ENCODE measurements at regions not wholly inside any gene's neighbourhood (a gene's known extent, or its start where the extent isn't known, plus 50 kb on each side); places are given as distances from the start of the nearest gene placed in this dataset.

DNA sequence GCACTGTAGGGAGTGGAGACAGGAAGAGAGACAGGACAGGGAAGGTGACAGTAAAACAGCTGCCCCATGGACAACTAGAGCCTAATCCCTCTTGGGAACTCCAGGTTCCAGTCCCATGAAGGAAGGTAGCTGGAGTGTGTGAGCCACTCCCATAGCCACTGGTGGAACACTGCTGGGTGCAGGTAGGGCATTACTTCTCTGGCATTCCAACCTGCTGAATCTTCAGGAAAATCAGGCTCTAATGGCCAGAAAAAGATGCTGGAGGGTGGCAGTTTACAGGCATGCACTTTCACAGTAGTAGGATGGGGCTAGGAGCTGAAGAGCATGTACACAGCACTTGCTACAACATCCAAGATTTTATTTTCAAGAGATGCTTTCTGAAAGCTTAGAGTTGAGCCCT, 259.4 kb downstream of the AUH start:
- DNase-seq, result no peak

DNA sequence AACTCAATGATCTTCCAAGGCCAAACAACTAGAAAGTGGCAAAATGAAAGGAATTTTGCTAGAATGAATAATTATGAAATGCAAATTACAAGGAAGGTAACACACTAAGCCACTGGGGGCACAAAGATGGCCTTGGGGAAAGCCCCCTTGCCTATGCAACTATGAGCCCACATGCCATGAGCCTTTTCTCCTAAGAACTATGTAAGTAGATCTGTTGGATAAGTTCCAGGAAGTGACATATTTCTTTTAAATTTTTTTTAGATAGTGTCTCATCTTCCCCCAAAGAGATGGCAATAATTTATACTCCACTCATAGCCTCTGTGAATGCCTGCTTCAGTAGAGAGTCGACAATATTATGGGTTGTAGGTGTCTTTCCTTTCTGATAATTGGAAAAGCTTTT, 257.8 kb downstream of the AUH start:
- no peak for DNase-seq

DNA sequence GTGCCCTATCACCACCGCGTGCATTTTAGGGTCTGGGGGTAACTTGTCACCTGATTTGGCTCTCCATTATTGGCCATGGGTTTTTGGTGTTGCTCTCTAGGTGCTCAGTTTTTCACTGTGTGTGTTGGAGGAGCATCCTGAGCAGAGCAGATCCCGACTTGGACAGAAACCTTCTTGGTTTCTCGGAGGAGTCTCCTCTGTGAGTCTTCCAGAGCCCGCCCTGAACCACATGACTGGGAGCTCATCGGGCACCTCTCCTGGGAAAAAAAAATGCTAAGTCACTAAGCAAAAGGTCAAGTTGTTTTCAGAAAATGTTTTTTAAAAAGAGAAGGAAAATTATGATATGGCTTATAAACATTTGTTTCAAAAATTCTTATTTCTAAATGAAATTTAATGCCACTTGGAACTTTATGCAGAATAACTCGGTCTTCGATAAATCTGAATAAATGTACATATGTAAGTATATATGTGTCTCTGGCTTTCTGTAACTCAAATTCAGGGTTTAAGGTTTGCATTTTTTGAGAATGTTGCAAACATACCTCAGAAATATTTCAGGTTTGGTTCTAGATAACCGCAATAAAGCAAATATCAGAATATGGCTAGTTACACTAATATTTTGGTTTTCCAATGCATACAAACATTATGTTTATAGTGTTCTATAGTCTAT, 255.2 kb downstream of the AUH start:
- no peak for DNase-seq

DNA sequence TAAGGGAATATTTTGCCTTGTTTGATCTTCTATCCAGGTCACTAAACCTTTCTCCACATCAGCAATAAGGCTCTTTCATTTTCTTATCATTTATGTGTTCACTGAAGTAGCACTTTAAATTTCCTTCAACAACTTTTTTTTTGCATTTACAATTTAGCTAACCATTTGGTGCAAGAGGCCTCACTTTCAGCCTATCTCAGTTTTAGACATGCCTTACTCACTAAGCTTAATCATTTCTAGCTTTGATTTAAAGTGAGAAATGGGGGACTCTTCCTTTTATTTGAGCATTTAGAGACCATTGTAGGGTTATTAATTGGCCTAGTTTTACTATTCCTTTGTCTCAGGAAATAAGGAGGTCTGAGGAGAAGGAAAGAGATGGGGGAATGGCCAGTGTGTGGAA, 250.5 kb downstream of the AUH start:
- DNase-seq, result no peak

DNA sequence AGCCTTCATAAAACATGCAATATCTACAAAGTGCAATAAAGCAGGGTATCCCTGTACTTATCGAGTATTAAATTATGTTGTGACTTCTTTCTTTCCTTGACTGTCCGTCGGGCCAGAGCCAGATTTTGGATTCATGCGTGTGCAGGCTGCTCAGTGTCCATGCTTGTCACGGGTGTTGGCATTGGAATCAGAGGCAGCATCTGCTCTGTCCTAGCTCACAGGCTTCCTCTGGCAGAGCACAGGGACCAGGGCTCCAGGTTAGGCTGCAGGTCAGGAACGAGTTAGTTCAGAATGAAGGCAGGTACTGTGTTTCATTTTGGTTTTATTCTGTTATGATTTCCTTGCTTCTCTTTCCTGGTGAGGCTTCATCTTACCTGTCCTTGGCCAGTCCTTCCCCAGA, 249.8 kb downstream of the AUH start:
- no peak for DNase-seq

DNA sequence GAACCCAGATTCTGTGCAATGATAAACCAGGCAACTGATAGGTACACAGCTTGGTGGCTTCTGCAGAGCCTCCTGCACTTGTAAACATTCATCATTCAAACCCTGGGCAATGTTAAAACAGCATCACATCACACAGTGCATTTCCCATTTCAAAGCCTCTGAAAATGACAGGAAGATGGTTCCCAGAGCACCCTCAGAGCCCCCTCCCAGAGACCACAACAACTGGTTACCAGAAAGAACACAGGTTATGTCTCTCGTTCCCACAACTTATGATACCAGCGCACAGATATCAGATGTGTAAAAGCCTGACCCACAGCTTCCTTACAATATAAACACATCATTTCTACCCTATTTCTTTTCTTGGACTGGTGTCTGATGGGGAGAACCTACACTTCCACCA, 248.7 kb downstream of the AUH start:
- no peak for DNase-seq

DNA sequence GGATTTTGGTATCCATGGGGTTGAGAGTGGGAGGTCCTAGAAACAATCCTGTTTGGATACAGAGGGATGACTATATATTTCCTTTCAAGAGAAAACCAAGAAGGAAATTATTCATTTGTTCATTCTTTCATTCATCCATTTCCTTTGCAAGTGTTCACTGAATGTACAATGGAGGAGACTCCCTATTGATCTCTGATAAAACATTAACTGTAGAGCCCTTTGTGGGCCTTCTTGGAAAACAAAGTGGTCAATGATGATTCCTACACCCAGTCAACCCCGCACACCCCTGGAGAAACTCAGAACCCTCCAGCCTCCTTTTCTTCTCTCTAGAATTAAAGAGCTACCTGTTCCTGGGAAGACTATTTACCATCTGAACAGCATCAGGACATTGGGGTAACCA, 247.3 kb downstream of the AUH start:
- DNase-seq, result no peak

DNA sequence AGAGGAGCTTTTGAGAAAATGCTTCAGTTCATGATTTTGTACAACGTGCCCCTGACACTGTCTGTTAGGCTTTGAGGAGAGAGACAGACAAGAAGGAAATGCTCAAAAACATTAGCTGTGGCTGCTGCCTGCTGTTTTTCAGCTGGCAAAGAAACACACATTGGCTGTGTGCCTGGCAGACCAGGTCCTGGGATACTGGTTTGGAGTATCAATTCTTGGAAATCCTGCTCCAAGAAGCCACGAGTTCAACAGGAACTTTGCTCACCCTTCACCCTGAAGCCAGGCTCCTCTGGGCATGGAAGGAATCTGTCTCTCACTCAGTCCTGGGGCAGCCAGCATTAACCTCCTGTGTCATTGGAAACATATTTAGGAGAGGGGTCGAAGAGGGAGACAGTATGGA, 245.5 kb downstream of the AUH start:
- DNase-seq, result no peak

DNA sequence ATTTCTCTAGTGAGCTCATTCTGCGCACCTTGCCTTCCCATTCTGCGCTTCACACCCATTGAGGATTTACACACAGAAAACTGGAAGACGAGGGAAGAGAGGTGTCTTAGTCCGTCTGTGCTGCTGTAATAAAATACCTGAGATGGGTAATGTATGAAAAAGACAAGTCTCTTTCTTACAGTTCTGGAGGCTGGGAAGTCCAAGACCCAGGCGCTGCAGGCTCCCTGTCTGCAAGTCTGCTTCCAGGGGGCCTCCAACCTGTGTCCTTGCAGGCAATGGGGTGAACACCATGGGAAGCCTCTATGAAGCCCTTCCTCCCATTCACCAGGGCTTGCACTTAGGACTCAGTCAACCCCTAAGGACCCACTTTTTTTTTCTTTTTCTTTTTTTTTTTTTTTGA, 245.0 kb downstream of the AUH start:
- no peak for DNase-seq

DNA sequence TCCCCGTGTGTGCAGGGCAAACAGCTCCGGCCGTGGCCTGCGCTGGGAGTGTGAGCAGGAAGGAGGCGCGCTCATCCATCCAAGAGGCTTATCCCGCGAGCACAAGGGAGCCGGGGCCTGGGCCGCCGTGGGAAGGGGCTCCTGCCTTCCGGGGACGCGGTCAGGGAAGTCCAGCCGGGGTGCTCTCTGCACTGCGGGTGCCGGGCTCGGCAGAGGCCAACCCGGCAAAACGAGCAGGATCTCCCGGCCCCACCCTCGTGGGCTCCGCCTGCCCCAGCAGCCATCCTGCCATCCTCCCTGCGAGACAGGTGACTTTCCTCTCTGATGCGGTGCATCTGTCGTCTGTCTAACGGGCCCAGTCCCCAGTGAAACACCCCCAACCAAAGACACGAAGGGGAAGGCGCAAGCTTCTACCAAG, 244.2 kb downstream of the AUH start:
- DNase-seq, result peak; percentile 51

DNA sequence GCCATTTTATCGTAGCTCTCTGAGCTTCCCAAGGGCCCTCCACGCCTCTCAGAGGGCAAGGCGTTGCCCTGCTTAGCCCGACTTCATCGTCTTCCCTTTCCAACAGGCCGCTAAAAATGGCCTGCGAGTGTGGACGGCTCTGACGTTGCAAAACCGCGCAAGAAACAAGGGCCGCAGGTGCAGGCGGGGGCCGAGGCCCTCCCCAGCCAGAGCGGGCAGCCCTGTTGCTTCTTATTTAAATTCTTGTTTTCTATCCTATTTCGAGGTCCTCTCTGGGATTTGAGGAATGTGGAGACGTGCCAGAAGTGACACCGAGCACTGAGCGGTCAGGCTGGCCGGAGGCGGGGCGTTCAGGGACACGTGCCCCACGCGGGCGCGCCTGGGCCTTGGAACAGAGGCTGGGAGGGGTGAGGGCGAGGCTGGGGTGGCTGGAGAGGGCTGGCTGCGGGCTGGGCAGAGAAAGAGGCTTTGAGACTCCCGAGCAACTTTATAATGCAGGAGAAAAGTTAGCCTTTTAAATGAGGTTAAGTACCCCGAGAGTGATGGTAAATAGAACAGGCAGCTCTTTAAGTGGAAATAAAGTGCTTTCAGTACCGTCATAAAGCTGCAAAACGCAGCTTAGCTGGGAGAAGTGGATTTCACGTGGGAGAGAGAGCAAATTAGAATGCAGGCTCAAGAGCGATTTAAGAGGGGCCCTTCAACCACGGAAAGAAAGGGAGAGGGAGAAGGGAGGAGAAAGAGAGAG, 243.6 kb downstream of the AUH start:
- DNase-seq, result peak; percentile 97

DNA sequence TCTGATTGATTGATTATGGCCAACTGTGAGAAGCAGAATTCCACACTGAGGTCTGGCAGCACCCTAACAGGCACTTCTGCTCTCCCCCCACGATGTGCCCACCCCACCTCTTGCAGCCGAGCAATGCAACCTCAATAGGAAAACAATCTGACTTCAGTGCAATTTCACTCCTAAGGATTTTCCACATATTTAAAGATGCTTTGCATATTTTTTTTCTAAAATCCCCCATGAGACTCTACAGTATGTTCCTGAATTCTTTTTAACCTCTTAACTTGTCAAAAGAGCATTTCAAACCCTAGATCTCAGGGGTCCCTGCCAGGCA, 243.1 kb downstream of the AUH start:
- DNase-seq, result no peak

DNA sequence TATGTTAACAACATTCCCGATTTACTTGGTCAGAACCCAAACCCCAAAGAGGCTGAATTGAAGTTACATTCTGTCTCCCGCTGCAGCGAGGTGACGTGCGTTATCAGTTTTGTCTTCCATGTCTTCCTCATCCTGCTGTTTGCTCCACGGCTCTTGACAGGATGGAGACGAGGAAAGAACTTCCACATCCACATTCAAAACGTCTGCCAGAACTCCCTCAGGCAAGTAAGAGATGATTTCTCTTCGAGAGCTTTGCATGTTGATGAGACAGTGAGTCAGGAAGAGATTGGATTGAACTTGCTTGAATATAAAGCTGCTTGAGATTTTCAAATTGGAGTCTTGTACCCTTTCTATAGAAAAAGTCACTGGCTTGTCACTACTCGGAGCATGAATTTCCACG, 242.6 kb downstream of the AUH start:
- DNase-seq, result peak; percentile 13

DNA sequence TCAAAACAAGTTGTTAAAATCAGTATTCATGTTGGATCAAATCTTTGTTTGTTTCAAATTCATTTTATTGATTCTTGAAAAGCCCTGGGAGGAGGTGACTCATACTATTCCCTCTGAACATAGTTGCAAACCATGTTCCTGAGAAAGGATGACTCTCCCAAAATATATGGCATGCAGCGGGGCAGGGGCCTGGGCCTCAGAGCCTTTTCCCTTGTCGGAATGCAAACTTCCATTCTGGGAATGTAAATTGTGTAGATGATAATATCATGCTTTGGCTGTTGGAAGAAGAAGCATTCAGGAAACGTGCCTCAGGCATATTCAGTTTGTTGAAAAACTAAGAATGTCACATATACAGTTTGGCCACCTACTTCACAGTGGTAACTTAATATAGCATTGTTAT, 242.0 kb downstream of the AUH start:
- DNase-seq, result no peak

DNA sequence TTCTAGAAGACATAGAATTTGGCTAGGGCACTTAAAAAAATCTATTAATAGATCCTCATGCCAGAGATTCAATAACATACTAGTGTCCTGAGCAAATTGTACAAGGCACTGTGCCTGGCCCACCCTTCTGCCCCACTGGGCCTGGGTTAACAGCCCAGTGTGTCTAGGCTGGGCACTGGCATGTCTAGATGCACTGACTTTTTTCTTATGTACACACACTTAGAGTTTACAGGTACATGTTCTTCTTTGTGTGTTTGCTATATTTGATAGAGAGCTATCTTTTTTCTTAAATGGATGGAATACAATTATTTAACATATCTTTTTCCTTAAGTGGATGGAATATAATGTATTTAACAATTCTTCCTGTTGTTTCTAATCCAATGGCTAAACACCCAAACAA, 241.5 kb downstream of the AUH start:
- DNase-seq, result no peak

DNA sequence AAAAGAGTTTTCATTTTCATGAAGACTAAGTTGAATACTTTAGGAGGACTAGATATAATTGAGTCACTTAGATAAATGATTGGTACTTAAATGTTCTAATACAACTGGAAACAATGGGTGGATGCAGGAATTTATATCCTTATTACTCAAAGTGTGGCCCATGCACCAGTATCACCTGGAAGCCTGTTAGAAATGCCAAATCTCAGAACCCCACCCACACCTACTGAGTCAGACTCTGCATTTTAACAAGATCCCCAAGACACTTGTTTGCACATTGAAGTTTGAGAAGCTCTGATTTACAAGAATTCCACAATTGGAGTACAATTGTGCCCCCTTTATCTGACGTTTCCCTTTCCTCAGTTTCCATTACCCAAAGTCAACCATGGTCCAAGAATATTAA, 239.0 kb downstream of the AUH start:
- DNase-seq, result no peak

DNA sequence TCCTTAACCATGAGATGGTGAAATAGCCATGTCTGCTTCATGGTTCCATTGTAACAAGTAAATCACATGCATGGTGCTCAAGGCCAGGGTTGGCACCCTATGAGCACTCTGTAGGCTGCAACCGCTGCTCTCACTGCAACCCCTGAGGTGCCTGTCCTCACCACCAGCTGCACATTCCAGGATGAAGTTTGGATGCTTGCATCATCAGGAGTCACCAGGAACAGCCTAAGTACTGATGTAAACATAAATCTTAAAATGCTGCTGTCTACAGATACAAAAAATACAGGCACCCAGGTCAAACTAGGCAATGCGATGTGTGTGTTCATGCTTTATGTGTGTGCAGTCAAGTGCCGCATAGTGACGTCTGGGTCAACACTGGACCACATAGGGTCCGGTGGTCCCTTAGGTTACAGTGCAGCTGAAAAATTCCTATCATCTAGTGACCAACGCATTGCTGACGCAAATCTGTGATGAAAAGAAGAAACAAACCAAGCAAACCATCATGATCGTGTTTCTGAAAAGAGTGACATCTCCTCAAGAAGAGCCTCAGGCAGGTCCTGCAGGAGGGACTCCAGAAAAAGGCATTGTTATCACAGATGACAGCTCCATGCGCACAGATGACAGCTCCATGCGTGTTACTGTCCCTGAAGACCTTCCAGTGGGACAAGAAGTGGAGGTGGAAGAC, 234.8 kb downstream of the AUH start:
- DNase-seq, result no peak

DNA sequence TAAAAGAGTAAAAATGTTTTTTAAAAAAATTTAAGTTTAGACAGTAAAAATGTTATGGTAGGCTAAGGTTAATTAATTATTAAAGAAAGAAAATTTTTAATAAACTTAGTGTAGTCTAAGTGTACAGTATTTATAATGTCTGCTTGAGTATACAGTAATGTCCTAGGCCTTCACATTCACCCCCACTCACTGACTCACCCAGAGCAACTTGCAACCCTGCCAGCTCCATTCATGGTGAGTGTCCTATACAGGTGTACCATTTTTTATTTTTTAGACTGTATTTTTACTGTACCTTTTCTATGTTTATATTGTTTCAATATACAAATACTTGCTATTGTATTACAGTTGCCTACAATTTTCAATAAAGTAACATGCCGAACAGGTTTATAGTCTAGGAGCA, 234.1 kb downstream of the AUH start:
- DNase-seq, result no peak

DNA sequence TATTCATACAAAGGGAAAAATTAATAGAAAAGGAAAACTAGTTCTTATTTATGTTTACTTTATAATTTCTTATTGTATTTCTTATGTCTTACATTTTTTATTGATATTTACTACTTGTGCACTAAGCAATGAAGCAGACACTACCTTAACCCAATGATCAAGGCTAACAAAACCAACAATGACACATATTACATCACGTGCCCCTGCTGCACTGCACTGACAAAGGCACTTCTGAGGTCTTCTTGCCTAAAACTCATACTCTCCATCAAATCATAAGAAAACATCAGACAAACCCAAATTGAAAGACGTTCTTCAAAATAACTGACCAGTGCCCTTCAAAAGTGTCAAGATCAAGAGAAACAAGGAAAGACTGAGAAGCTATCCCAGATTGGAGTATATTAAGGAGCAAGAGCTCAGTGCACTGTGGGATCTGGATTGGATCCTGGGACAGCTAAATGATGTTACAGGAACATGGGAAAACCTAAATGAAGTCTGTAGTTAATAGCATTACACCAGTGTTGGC, 230.9 kb downstream of the AUH start:
- DNase-seq, result no peak

DNA sequence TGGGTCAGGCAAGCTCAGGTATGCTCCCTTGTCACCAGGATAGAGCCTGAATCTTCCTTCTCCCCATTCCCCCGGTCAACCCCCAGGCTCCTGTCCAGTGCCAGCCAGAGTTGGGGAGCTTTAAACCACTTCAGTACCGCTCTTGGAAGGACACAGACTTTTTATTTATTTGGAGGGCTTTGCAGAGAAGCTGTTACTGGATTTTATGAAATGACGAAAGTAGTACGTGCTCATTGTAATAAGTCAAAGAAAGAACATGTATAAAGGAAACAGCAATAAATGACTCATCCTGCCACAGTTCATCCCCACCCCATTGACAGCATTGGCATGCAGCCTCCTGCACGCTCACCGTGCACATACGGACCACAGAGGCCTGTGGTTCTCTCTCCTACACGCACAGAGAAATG, 230.3 kb downstream of the AUH start:
- no peak for DNase-seq

DNA sequence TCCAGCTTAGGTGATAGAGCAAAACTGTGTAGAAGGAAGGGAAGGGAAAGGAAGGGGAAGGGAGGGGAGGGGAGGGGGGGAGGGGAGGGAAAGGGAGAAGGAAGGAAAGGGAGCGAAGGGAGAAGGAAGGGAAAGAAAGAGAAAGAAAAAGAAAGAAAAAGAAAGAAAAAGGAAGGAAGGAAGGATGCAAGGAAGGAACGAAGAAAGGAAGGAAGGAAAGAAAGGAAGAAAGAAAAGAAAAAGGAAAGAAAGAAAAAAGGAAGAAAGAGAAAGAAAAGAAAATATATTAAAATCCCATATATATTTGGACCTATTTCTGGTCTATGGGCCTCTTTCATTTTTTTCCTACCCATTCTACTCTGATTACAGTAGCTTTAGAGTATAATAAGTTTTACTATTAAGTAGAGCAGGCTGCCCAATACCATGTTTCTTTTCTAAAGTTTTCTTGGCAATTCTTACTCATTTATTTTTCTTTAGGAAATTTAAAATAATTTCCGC, 229.1 kb downstream of the AUH start:
- no peak for DNase-seq

DNA sequence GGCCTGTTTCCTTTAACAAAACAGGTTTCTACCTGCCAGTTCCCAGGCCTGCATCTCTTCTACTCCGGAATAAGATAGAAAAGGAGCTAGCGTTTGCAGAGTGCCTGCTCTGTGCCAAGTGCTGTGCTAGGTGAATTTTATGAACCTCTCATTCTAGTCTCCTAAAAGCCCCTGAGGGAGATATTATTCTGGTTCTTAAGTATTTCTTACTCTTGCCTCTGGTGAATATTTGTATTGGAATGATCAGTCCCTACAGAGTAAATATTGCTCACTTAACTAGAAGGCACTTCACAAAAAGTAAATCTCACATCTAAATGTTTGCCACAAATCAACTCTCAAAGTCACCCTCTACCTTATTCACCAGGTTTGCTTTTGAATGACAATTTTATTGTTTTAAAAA, 227.1 kb downstream of the AUH start:
- DNase-seq, result no peak

DNA sequence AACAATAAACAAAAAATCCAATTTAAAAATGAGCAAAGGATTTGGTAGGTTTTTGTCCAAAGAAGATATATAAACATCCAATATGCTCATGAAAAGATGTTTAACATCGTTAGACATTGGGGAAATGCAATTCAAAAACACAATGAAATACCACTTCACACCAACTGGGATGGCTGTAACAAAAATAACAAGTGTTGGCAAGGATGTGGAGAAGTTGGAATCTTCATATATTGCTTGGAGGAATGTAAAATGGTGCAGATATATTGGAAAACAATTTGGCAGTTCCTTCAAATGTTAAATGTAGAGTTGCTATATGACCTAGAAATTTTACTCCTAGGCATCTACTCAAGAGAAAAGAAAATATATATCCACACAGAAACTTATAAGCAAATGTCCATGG, 224.3 kb downstream of the AUH start:
- DNase-seq, result no peak

DNA sequence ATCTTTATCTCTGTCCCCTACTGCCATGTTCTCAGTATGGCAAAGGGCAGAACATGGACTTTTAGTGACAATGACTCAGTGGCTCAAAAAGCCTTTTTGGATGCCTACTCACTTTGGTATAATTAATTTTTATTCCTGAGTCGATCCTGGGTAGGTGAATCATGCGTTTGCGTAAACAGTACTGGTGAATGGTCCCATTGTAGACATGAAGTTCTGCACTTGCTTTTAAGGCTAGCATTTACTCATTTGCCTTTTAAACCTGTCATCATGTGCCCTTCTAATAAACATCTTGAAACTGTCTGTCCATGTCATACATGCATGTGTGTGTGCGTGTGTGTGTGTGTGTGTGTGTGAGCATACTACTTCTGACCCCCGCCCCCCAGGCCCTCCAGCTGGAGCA, 223.0 kb downstream of the AUH start:
- no peak for DNase-seq

Measured in NCI-H510A treated with DMSO at 0.1 percent for 48 hours (cell line).